ENCODE measurements at regions not wholly inside any gene's neighbourhood (a gene's known extent, or its start where the extent isn't known, plus 50 kb on each side); places are given as distances from the start of the nearest gene placed in this dataset.
A peak's percentile ranks its signal among the peaks of the same experiment; 100 is the strongest.
"Not testable (repeated sequence)": the region's sequence is repeated elsewhere in the genome, so short reads cannot be mapped to it uniquely, and the experiment has no call there.

GRCh38 chr9:78123808-78124207 lies 92.2 kb upstream of the GNAQ start:
- no peak for DNase-seq (ENCODE audit: low read depth in 4 of 4, low spot score in 3 of 4)

- DNase-seq (ENCODE audit: low read depth in 4 of 4, low spot score in 3 of 4): no peak
Observed at GRCh38 chr9:78122631-78123030, 91.0 kb upstream of the GNAQ start.

GRCh38 chr9:78121488-78121887 lies 89.9 kb upstream of the GNAQ start:
- peak; percentile 36 to 45 (median 44) for DNase-seq (ENCODE audit: low read depth in 4 of 4, low spot score in 3 of 4)

- DNase-seq (ENCODE audit: low read depth in 4 of 4, low spot score in 3 of 4): no peak
Observed at GRCh38 chr9:78118742-78119473, 87.3 kb upstream of the GNAQ start.

GRCh38 chr9:78115073-78115472 lies 83.5 kb upstream of the GNAQ start:
- DNase-seq (ENCODE audit: low read depth in 4 of 4, low spot score in 3 of 4): no peak

GRCh38 chr9:78114581-78114980 lies 83.0 kb upstream of the GNAQ start:
- no peak for DNase-seq (ENCODE audit: low read depth in 4 of 4, low spot score in 3 of 4)

- no peak for DNase-seq (ENCODE audit: low read depth in 4 of 4, low spot score in 3 of 4)
Observed at GRCh38 chr9:78112406-78112805, 80.8 kb upstream of the GNAQ start.

GRCh38 chr9:78112004-78112403 lies 80.4 kb upstream of the GNAQ start:
- DNase-seq (ENCODE audit: low read depth in 4 of 4, low spot score in 3 of 4): no peak

- no peak for DNase-seq (ENCODE audit: low read depth in 4 of 4, low spot score in 3 of 4)
Observed at GRCh38 chr9:78109075-78109474, 77.5 kb upstream of the GNAQ start.

- DNase-seq (ENCODE audit: low read depth in 4 of 4, low spot score in 3 of 4): not testable (repeated sequence)
Observed at GRCh38 chr9:78106586-78106985, 75.0 kb upstream of the GNAQ start.

- DNase-seq (ENCODE audit: low read depth in 4 of 4, low spot score in 3 of 4): no peak
Observed at GRCh38 chr9:78103971-78104433, 72.4 kb upstream of the GNAQ start.

- peak in 1 of 4 donors; percentile 16 for DNase-seq (ENCODE audit: low read depth in 4 of 4, low spot score in 3 of 4)
Observed at GRCh38 chr9:78101247-78101646, 69.6 kb upstream of the GNAQ start.

- no peak for DNase-seq (ENCODE audit: low read depth in 4 of 4, low spot score in 3 of 4)
Observed at GRCh38 chr9:78097541-78097940, 65.9 kb upstream of the GNAQ start.

GRCh38 chr9:78091731-78092130 lies 60.1 kb upstream of the GNAQ start:
- no peak for DNase-seq (ENCODE audit: low read depth in 4 of 4, low spot score in 3 of 4)

GRCh38 chr9:78089111-78089510 lies 57.5 kb upstream of the GNAQ start:
- no peak for DNase-seq (ENCODE audit: low read depth in 4 of 4, low spot score in 3 of 4)

- not testable (repeated sequence) for DNase-seq (ENCODE audit: low read depth in 4 of 4, low spot score in 3 of 4)
Observed at GRCh38 chr9:78088190-78088589, 56.6 kb upstream of the GNAQ start.
